MCF 10A (cell line): ENCODE measurements at regions not wholly inside any gene's neighbourhood (a gene's known extent, or its start where the extent isn't known, plus 50 kb on each side); places are given as distances from the start of the nearest gene placed in this dataset.

Source experiments
- BruUV-seq: library from RNA; stranded (reverse); fragments of 400-500 nt; replicated peaks from 2 replicates; lab custom pipeline; 2021; lab: Mats Ljungman, UMichigan
- CTCF ChIA-PET: fragments of 300-600 bp; sonication (Branson Sonifier 250); formaldehyde crosslinking; extraction: SDS; loops from one replicate; lab custom pipeline; 2021; ENCODE audit warnings: antibody characterized with exemption, inconsistent platforms; lab: Yijun Ruan, JAX
- POLR2A ChIA-PET: fragments of 300-600, 350-650 bp; sonication (Branson Sonifier 250); formaldehyde crosslinking; extraction: SDS; loops from one replicate; lab custom pipeline; 2020; ENCODE audit warnings: antibody characterized with exemption, inconsistent platforms; lab: Yijun Ruan, JAX
- DNase-seq: peaks from one replicate; pipeline ENCODE4 v3.0.0-alpha.2; 2018; ENCODE audit not compliant: unreplicated experiment
- H3K27ac Mint-ChIP-seq: one replicate; pipeline ENCODE4 v1.8.0; 2022; ENCODE audit warnings: mild to moderate bottlenecking, low read depth, mixed read lengths; ENCODE audit not compliant: unreplicated experiment
- H3K27me3 Mint-ChIP-seq: one replicate; pipeline ENCODE4 v1.8.0; 2022; ENCODE audit warnings: mixed read lengths; ENCODE audit not compliant: insufficient read depth, unreplicated experiment
- H3K36me3 Mint-ChIP-seq: one replicate; pipeline ENCODE4 v1.8.0; 2022; ENCODE audit warnings: mild to moderate bottlenecking, moderate library complexity, mixed read lengths; ENCODE audit not compliant: insufficient read depth, unreplicated experiment
- H3K4me1 Mint-ChIP-seq: one replicate; pipeline ENCODE4 v1.8.0; 2022; ENCODE audit warnings: mixed read lengths; ENCODE audit not compliant: insufficient read depth, unreplicated experiment
- H3K4me3 Mint-ChIP-seq: one replicate; pipeline ENCODE4 v1.8.0; 2022; ENCODE audit warnings: mild to moderate bottlenecking, moderate library complexity, mixed read lengths; ENCODE audit not compliant: unreplicated experiment
- H3K9me3 Mint-ChIP-seq: one replicate; pipeline ENCODE4 v1.8.0; 2022; ENCODE audit warnings: mixed read lengths; ENCODE audit not compliant: unreplicated experiment
- CTCF ChIP-seq: fragments of 200-600 bp; IDR thresholded peaks from one replicate; pipeline ENCODE4 v1.8.0; 2022; ENCODE audit warnings: antibody characterized with exemption, mild to moderate bottlenecking; ENCODE audit not compliant: unreplicated experiment
- intact Hi-C: fragments of 100-400 bp; cut with micrococcal nuclease; formaldehyde crosslinking; loops from 2 replicates; pipeline ENCODE4 v1.14.1; 2022

GRCh38 chr17:55829995-55830612 is 79.3 kb downstream of the PCTP start:
- H3K9me3 Mint-ChIP-seq, result no peaks in the 10 kb centered on the region
- no peaks in the 10 kb centered on the region for H3K4me1 Mint-ChIP-seq
- H3K4me3 Mint-ChIP-seq, result no peak overlapping the region
- no peak for DNase-seq
- intact Hi-C loops, result no loop called here
- no TSS peak for BruUV-seq
- H3K27me3 Mint-ChIP-seq, result peaks cover 10% of the 10 kb centered on the region
- H3K27ac Mint-ChIP-seq, result no peak overlapping the region
- POLR2A ChIA-PET, result no interaction called here
- CTCF ChIA-PET, result interaction anchor here (0.5 to 2.6 kb wide), 3 partner anchors 44 to 304 kb away, joined by 3 to 14 read pairs (median 3); no protein-coding TSS in a partner anchor
- H3K36me3 Mint-ChIP-seq, result no peaks in the 10 kb centered on the region
- no peak for TF ChIP-seq CTCF

GRCh38 chr17:55830699-55831471 is 80.0 kb downstream of the PCTP start:
- Mint-ChIP-seq H3K4me1 (no peaks in the 10 kb centered on the region), H3K9me3 (no peaks in the 10 kb centered on the region), H3K27ac (no peak overlapping the region), H3K36me3 (no peaks in the 10 kb centered on the region), H3K27me3 (peaks cover 10% of the 10 kb centered on the region), H3K4me3 (no peak overlapping the region)
- TF ChIP-seq CTCF, result no peak
- intact Hi-C loops, result no loop called here
- BruUV-seq, result no TSS peak
- no peak for DNase-seq
- ChIA-PET CTCF (interaction anchor here (0.8 to 2.6 kb wide), 3 partner anchors 20 to 189 kb away, joined by 3 to 14 read pairs (median 4); no protein-coding TSS in a partner anchor), POLR2A (no interaction called here)

- CTCF ChIA-PET, result no interaction called here
- Mint-ChIP-seq H3K9me3 (no peaks in the 10 kb centered on the region), H3K27me3 (peaks cover 20% of the 10 kb centered on the region), H3K4me3 (no peak overlapping the region), H3K4me1 (no peaks in the 10 kb centered on the region), H3K27ac (no peak overlapping the region), H3K36me3 (no peaks in the 10 kb centered on the region)
- BruUV-seq, result no TSS peak
- intact Hi-C loops, result no loop called here
- DNase-seq, result no peak
- POLR2A ChIA-PET, result no interaction called here
- no peak for TF ChIP-seq CTCF
Observed at GRCh38 chr17:55833306-55833705, 82.5 kb downstream of the PCTP start.

GRCh38 chr17:55842405-55843158 is 91.7 kb downstream of the PCTP start:
- no peaks in the 10 kb centered on the region for H3K36me3 Mint-ChIP-seq
- H3K27me3 Mint-ChIP-seq, result peaks cover 14% of the 10 kb centered on the region
- no peak overlapping the region for H3K4me3 Mint-ChIP-seq
- no peak for TF ChIP-seq CTCF
- ChIA-PET CTCF (interaction anchor here (0.6 to 1.0 kb wide), 2 partner anchors 58 to 318 kb away, joined by 3 read pairs; no protein-coding TSS in a partner anchor), POLR2A (no interaction called here)
- no peaks in the 10 kb centered on the region for H3K4me1 Mint-ChIP-seq
- no peak for DNase-seq
- no peaks in the 10 kb centered on the region for H3K9me3 Mint-ChIP-seq
- intact Hi-C loops, result no loop called here
- BruUV-seq, result no TSS peak
- H3K27ac Mint-ChIP-seq, result no peak overlapping the region
